GM12878 (cell line): ENCODE measurements at regions not wholly inside any gene's neighbourhood (a gene's known extent, or its start where the extent isn't known, plus 50 kb on each side); places are given as distances from the start of the nearest gene placed in this dataset.

Experiments
- ATAC-seq: fragments of 200-7000 bp; cut with Tn5 transposase; 3 replicates; pipeline ENCODE4 v1.9.1; 2020; ENCODE audit warnings: mild to moderate bottlenecking, moderate library complexity
- BruUV-seq: library from RNA; stranded (reverse); fragments of 400-500 nt; replicated peaks from 2 replicates; lab custom pipeline; 2021; lab: Mats Ljungman, UMichigan
- CTCF ChIA-PET: fragments of 300-600 bp; sonication (Branson Sonifier 250); formaldehyde crosslinking; extraction: SDS; loops from one replicate; lab custom pipeline; 2021; ENCODE audit warnings: inconsistent platforms; lab: Yijun Ruan, JAX
- POLR2A ChIA-PET: fragments of 350-600 bp; formaldehyde crosslinking; extraction: SDS; loops from one replicate; lab custom pipeline; 2021; ENCODE audit warnings: inconsistent platforms; lab: Charles Lee
- RAD21 ChIA-PET: fragments of 300-600 bp; sonication (Branson Sonifier 250); formaldehyde crosslinking; loops from one replicate; lab custom pipeline; 2023; ENCODE audit warnings: antibody characterized with exemption; ENCODE audit not compliant: unreplicated experiment; lab: Charles Lee
- SMC1A ChIA-PET: fragments of 300-600 bp; sonication (Branson Sonifier 250); formaldehyde crosslinking; loops from one replicate; lab custom pipeline; 2023; ENCODE audit not compliant: unreplicated experiment, uncharacterized antibody; lab: Charles Lee
- DNase-seq: peaks from one replicate; pipeline ENCODE4 v3.0.0-alpha.2; 2011; ENCODE audit warnings: low read depth, low spot score
- FAIRE-seq: peaks from 3 replicates; lab custom pipeline; 2011; peaks lifted over from hg19 to GRCh38; lab: Jason Lieb, UNC
- H2AFZ ChIP-seq: 2 replicates; pipeline ENCODE4 v1.6.0; 2011; ENCODE audit warnings: low read depth, low read length, control low read depth; ENCODE audit not compliant: control insufficient read depth
- H3K27ac ChIP-seq: 2 replicates; pipeline ENCODE4 v1.5.1; 2011; ENCODE audit warnings: control low read depth; ENCODE audit not compliant: control insufficient read depth, insufficient read depth
- H3K27me3 ChIP-seq, 2 experiments: replicated peaks in 1 of 2; 2 replicates each; pipeline versions ENCODE4 v1.6.0 to v1.6.1; 2011; ENCODE audit warnings: low read length in 1 of 2; ENCODE audit not compliant: control insufficient read depth in 2 of 2, insufficient read depth in 2 of 2
- H3K36me3 ChIP-seq, 2 experiments: 2 replicates each; pipeline ENCODE4 v1.5.1; 2011; ENCODE audit warnings: low read length in 1 of 2; ENCODE audit not compliant: control insufficient read depth in 2 of 2, insufficient read depth in 2 of 2
- H3K4me1 ChIP-seq: 2 replicates; pipeline ENCODE4 v1.6.1; 2011; ENCODE audit warnings: mild to moderate bottlenecking, low read length, moderate library complexity, mixed read lengths; ENCODE audit not compliant: control insufficient read depth, insufficient read depth
- H3K4me2 ChIP-seq: 2 replicates; pipeline ENCODE4 v1.6.0; 2011; ENCODE audit warnings: control low read depth; ENCODE audit not compliant: control insufficient read depth, insufficient read depth
- H3K4me3 ChIP-seq: fragments of 200-600 bp; sonication (generic); 2 replicates; pipeline ENCODE4 v1.5.1; 2016
- H3K79me2 ChIP-seq: 2 replicates; pipeline ENCODE4 v1.6.0; 2011; ENCODE audit warnings: low read length; ENCODE audit not compliant: control insufficient read depth, insufficient read depth
- H3K9ac ChIP-seq: 2 replicates; pipeline ENCODE4 v1.8.0; 2011; ENCODE audit warnings: low read length, control low read depth, mixed read lengths; ENCODE audit not compliant: control insufficient read depth, insufficient read depth
- H3K9me3 ChIP-seq: replicated peaks from 3 replicates; pipeline ENCODE4 v1.5.1; 2011; ENCODE audit warnings: mild to moderate bottlenecking, low read length; ENCODE audit not compliant: control insufficient read depth, insufficient read depth
- H4K20me1 ChIP-seq: 2 replicates; pipeline ENCODE4 v1.6.0; 2011; ENCODE audit not compliant: control insufficient read depth, insufficient read depth
- ELK1 ChIP-seq: IDR thresholded peaks from 2 replicates; pipeline ENCODE4 v1.6.1; 2012; ENCODE audit warnings: low read depth, low read length, improper control_type of control experiment
- MYB ChIP-seq: fragments of 150-350 bp; IDR thresholded peaks from 2 replicates; pipeline ENCODE4 v1.6.1; 2014; ENCODE audit warnings: mild to moderate bottlenecking, low read depth, low read length, borderline replicate concordance
- NR2F1 ChIP-seq: fragments of 450-650 bp; conservative IDR thresholded peaks from 2 replicates; pipeline ENCODE4 v1.6.1; 2017; ENCODE audit warnings: mild to moderate bottlenecking
- PAX8 ChIP-seq: fragments of 450-650 bp; IDR thresholded peaks from 2 replicates; pipeline ENCODE4 v1.6.1; 2017; ENCODE audit warnings: mild to moderate bottlenecking, moderate library complexity
- RCOR1 ChIP-seq: conservative IDR thresholded peaks from 2 replicates; pipeline ENCODE4 v1.6.1; 2012; ENCODE audit warnings: low read depth, low read length, improper control_type of control experiment
- RELA ChIP-seq: fragments of 450-650 bp; IDR thresholded peaks from 2 replicates; pipeline ENCODE4 v1.8.0; 2014; ENCODE audit warnings: borderline replicate concordance; ENCODE audit not compliant: partially characterized antibody
- RFX5 ChIP-seq: IDR thresholded peaks from 2 replicates; pipeline ENCODE4 v1.6.1; 2011; ENCODE audit warnings: low read depth, low read length, improper control_type of control experiment
- SMAD5 ChIP-seq: IDR thresholded peaks from 2 replicates; pipeline ENCODE4 v1.6.1; 2016; ENCODE audit warnings: antibody characterized with exemption, low read depth
- TARDBP ChIP-seq: IDR thresholded peaks from 2 replicates; pipeline ENCODE4 v1.6.1; 2016; ENCODE audit warnings: borderline replicate concordance
- ZBTB11 ChIP-seq: fragments of 450-650 bp; formaldehyde crosslinking; IDR thresholded peaks from 2 replicates; pipeline ENCODE4 v1.5.0; 2022; ENCODE audit warnings: mild to moderate bottlenecking, missing genetic modification characterization
- ZSCAN29 ChIP-seq: fragments of 450-650 bp; IDR thresholded peaks from 2 replicates; pipeline ENCODE4 v1.6.1; 2017; ENCODE audit warnings: mild to moderate bottlenecking, moderate library complexity
- ZZZ3 ChIP-seq: IDR thresholded peaks from 2 replicates; pipeline ENCODE4 v1.6.1; 2011; ENCODE audit warnings: low read depth; ENCODE audit not compliant: control insufficient read depth, insufficient read length
- WGBS: methylation state at CpG from one replicate; pipeline ENCODE4 v1.1.6; 2016; ENCODE audit warnings: low lambda C conversion rate; ENCODE audit not compliant: insufficient replicate concordance, insufficient coverage; ENCODE audit errors: missing lambda C conversion rate; 5-methylcytosine and 5-hydroxymethylcytosine counted together
- in situ Hi-C: fragments of 300-500 bp; cut with MboI; formaldehyde crosslinking; loops from 9 replicates; pipeline ENCODE4 v1.14.3; 2018; ENCODE audit warnings: mixed read lengths
- intact Hi-C: fragments of 100-400 bp; cut with micrococcal nuclease; formaldehyde crosslinking; loops from one replicate; pipeline ENCODE4 v1.14.2; 2022; ENCODE audit not compliant: unreplicated experiment
- TF ChIP-seq, protein P1 (sequence below): fragments of 450-650 bp; formaldehyde crosslinking; IDR thresholded peaks from 2 replicates; pipeline ENCODE4 v1.4.0; 2020; ENCODE audit warnings: mild to moderate bottlenecking, moderate library complexity
- TF ChIP-seq, protein P2 (sequence below): fragments of 150-350 bp; IDR thresholded peaks from 2 replicates; pipeline ENCODE4 v1.6.1; 2014; ENCODE audit warnings: mild to moderate bottlenecking, low read depth, low read length

DNA sequence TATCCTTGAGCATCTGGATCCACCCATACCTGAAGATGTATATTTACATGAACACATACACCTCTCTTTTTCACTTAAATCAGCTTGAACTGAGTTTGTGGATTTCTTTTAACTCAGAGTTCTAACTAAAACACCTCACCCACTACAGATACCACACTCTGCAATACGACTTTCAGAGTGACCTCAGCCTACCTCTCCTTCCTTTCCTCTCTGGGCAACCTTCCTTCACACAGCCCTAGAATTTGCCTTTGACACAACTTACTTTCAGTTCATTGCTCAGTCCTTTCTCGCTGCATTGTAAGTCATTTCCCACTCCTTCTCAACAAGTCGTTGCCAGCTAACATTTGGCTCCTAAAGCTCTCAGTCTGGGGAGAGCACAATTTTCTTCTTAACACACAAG is 151.9 kb upstream of the IRX3 start (continued):
- TF ChIP-seq, protein P1, sequence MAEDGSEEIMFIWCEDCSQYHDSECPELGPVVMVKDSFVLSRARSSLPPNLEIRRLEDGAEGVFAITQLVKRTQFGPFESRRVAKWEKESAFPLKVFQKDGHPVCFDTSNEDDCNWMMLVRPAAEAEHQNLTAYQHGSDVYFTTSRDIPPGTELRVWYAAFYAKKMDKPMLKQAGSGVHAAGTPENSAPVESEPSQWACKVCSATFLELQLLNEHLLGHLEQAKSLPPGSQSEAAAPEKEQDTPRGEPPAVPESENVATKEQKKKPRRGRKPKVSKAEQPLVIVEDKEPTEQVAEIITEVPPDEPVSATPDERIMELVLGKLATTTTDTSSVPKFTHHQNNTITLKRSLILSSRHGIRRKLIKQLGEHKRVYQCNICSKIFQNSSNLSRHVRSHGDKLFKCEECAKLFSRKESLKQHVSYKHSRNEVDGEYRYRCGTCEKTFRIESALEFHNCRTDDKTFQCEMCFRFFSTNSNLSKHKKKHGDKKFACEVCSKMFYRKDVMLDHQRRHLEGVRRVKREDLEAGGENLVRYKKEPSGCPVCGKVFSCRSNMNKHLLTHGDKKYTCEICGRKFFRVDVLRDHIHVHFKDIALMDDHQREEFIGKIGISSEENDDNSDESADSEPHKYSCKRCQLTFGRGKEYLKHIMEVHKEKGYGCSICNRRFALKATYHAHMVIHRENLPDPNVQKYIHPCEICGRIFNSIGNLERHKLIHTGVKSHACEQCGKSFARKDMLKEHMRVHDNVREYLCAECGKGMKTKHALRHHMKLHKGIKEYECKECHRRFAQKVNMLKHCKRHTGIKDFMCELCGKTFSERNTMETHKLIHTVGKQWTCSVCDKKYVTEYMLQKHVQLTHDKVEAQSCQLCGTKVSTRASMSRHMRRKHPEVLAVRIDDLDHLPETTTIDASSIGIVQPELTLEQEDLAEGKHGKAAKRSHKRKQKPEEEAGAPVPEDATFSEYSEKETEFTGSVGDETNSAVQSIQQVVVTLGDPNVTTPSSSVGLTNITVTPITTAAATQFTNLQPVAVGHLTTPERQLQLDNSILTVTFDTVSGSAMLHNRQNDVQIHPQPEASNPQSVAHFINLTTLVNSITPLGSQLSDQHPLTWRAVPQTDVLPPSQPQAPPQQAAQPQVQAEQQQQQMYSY (CRISPR knock-in tag): no peak
- TF ChIP-seq ZSCAN29 (no peak), ZZZ3 (no peak)

DNA sequence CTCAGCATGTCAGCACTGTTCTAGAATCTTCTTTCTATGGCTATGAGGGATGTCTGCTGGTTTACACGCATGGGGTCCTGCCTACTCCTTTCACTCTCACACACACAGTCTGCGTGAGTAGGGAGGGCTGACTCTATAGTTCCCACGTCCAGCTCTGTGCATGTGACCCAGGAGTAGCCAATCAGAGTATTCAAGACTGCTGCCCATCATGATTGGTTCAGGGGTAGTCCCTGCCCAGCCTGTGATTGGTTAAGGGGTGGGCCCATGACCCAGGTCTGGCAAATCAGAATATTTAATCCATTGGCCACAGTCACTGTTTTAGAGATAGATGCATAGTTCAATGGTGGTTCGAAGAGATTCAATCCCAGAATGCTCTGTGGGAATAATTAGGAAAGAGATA is 151.3 kb upstream of the IRX3 start:
- POLR2A ChIA-PET: no interaction called here
- no peaks in the 10 kb centered on the region for H4K20me1 ChIP-seq
- no peak overlapping the region for H3K27ac ChIP-seq
- in situ Hi-C loops: no loop called here
- H3K4me3 ChIP-seq: no peak overlapping the region
- H3K4me2 ChIP-seq: no peak overlapping the region
- 19% methylated on average over 4 of the region's 4 CpGs for WGBS
- intact Hi-C loops: no loop called here
- RAD21 ChIA-PET: no interaction called here
- SMC1A ChIA-PET: no interaction called here
- CTCF ChIA-PET: no interaction called here
- H3K4me1 ChIP-seq: no peaks in the 10 kb centered on the region
- H2AFZ ChIP-seq: no peak overlapping the region
- no peaks in the 10 kb centered on the region for H3K9me3 ChIP-seq
- no TSS peak for BruUV-seq
- DNase-seq (no peak), FAIRE-seq (no peak), ATAC-seq (no peak)
- no peaks in the 10 kb centered on the region for H3K79me2 ChIP-seq
- H3K27me3 ChIP-seq: no peaks in the 10 kb centered on the region
- no peak overlapping the region for H3K9ac ChIP-seq
- H3K36me3 ChIP-seq: no peaks in the 10 kb centered on the region
- TF ChIP-seq ZZZ3: no peak
- TF ChIP-seq NR2F1: no peak
- TF ChIP-seq RCOR1: no peak
- no peak for TF ChIP-seq SMAD5
- no peak for TF ChIP-seq ELK1
- no peak for TF ChIP-seq MYB
- TF ChIP-seq PAX8: no peak
- TF ChIP-seq ZBTB11 (CRISPR knock-in tag): no peak
- no peak for TF ChIP-seq RFX5
- TF ChIP-seq, protein P2, sequence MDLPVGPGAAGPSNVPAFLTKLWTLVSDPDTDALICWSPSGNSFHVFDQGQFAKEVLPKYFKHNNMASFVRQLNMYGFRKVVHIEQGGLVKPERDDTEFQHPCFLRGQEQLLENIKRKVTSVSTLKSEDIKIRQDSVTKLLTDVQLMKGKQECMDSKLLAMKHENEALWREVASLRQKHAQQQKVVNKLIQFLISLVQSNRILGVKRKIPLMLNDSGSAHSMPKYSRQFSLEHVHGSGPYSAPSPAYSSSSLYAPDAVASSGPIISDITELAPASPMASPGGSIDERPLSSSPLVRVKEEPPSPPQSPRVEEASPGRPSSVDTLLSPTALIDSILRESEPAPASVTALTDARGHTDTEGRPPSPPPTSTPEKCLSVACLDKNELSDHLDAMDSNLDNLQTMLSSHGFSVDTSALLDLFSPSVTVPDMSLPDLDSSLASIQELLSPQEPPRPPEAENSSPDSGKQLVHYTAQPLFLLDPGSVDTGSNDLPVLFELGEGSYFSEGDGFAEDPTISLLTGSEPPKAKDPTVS: no peak
- no peak for TF ChIP-seq TARDBP
- TF ChIP-seq RELA: no peak
